Spinal cord (tissue), 9 donors: ENCODE measurements at regions not wholly inside any gene's neighbourhood (a gene's known extent, or its start where the extent isn't known, plus 50 kb on each side); places are given as distances from the start of the nearest gene placed in this dataset.
A peak's percentile ranks its signal among the peaks of the same experiment; 100 is the strongest.

ENCODE experiments used
- DNase-seq, 6 donors: peaks; one replicate each; pipeline versions ENCODE4 v3.0.0 to v3.0.0-alpha.2; 2013 to 2015; ENCODE audit warnings: low spot score in 6 of 6, low read depth in 4 of 6
- H3K27ac ChIP-seq: one replicate; pipeline ENCODE4 v1.5.1; 2013; ENCODE audit warnings: low read depth, low read length, control low read depth
- H3K27me3 ChIP-seq: one replicate; pipeline ENCODE4 v1.6.1; 2013; ENCODE audit warnings: low read length; ENCODE audit not compliant: control insufficient read depth, insufficient read depth
- H3K36me3 ChIP-seq: one replicate; pipeline ENCODE4 v1.6.1; 2013; ENCODE audit warnings: low read length; ENCODE audit not compliant: control insufficient read depth, insufficient read depth
- H3K4me1 ChIP-seq: one replicate; pipeline ENCODE4 v1.6.1; 2013; ENCODE audit warnings: low read length; ENCODE audit not compliant: control insufficient read depth, insufficient read depth
- H3K4me3 ChIP-seq: one replicate; pipeline ENCODE4 v1.5.1; 2013; ENCODE audit warnings: low read depth, low read length, control low read depth
- H3K9me3 ChIP-seq: one replicate; pipeline ENCODE4 v1.6.1; 2013; ENCODE audit warnings: low read length; ENCODE audit not compliant: control insufficient read depth, insufficient read depth
- WGBS: methylation state at CpG from one replicate; pipeline ENCODE4 v1.1.5; 2013; ENCODE audit warnings: missing lambda C conversion rate; ENCODE audit not compliant: insufficient coverage; 5-methylcytosine and 5-hydroxymethylcytosine counted together
- donor health status: healthy.

- WGBS, result 95% methylated on average over 5 of the region's 7 CpGs
- Histone ChIP-seq H3K4me3 (no peak overlapping the region), H3K27me3 (no peaks in the 10 kb centered on the region), H3K36me3 (no peaks in the 10 kb centered on the region), H3K27ac (no peak overlapping the region), H3K9me3 (no peaks in the 10 kb centered on the region), H3K4me1 (peaks cover 28% of the 10 kb centered on the region)
- DNase-seq, result no peak
Measured at GRCh38 chr15:70480196-70480856, 283.0 kb downstream of the UACA start.

GRCh38 chr15:70479785-70480184 is 283.6 kb downstream of the UACA start:
- Histone ChIP-seq H3K27ac (no peak overlapping the region), H3K4me1 (peaks cover 34% of the 10 kb centered on the region), H3K36me3 (no peaks in the 10 kb centered on the region), H3K9me3 (no peaks in the 10 kb centered on the region), H3K4me3 (no peak overlapping the region), H3K27me3 (no peaks in the 10 kb centered on the region)
- WGBS, result 73% methylated on average over 10 of the region's 12 CpGs
- no peak for DNase-seq

GRCh38 chr15:70479056-70479455 is 284.3 kb downstream of the UACA start:
- Histone ChIP-seq H3K9me3 (no peaks in the 10 kb centered on the region), H3K4me1 (peaks cover 41% of the 10 kb centered on the region), H3K36me3 (no peaks in the 10 kb centered on the region), H3K27ac (no peak overlapping the region), H3K4me3 (no peak overlapping the region), H3K27me3 (peaks cover 2% of the 10 kb centered on the region)
- WGBS, result 63% methylated on average over 5 of the region's 8 CpGs
- DNase-seq, result no peak

GRCh38 chr15:70478251-70478990 is 284.9 kb downstream of the UACA start:
- Histone ChIP-seq H3K4me3 (no peak overlapping the region), H3K27ac (no peak overlapping the region), H3K9me3 (no peaks in the 10 kb centered on the region), H3K27me3 (peaks cover 3% of the 10 kb centered on the region), H3K36me3 (no peaks in the 10 kb centered on the region), H3K4me1 (peaks cover 44% of the 10 kb centered on the region)
- WGBS, result 55% methylated on average over 14 of the region's 19 CpGs
- peak in 2 of 6 donors; percentile 33 to 57 for DNase-seq

- no peak for DNase-seq
- 79% methylated on average over 9 of the region's 9 CpGs for WGBS
- Histone ChIP-seq H3K27me3 (peaks cover 3% of the 10 kb centered on the region), H3K4me3 (no peak overlapping the region), H3K36me3 (no peaks in the 10 kb centered on the region), H3K27ac (no peak overlapping the region), H3K9me3 (no peaks in the 10 kb centered on the region), H3K4me1 (peaks cover 44% of the 10 kb centered on the region)
Measured at GRCh38 chr15:70477750-70478250, 285.6 kb downstream of the UACA start.

GRCh38 chr15:70476441-70476840 is 286.9 kb downstream of the UACA start:
- no peak overlapping the region for H3K27ac ChIP-seq
- no peak for DNase-seq
- H3K9me3 ChIP-seq, result peaks cover 1% of the 10 kb centered on the region
- peaks cover 44% of the 10 kb centered on the region for H3K4me1 ChIP-seq
- 98% methylated on average over 4 of the region's 5 CpGs for WGBS
- H3K4me3 ChIP-seq, result no peak overlapping the region
- peaks cover 3% of the 10 kb centered on the region for H3K27me3 ChIP-seq
- H3K36me3 ChIP-seq, result no peaks in the 10 kb centered on the region

GRCh38 chr15:70475921-70476320 is 287.4 kb downstream of the UACA start:
- Histone ChIP-seq H3K36me3 (no peaks in the 10 kb centered on the region), H3K4me1 (peaks cover 44% of the 10 kb centered on the region), H3K27me3 (peaks cover 3% of the 10 kb centered on the region), H3K27ac (no peak overlapping the region), H3K4me3 (no peak overlapping the region), H3K9me3 (peaks cover 1% of the 10 kb centered on the region)
- no peak for DNase-seq

GRCh38 chr15:70475407-70475781 is 288.0 kb downstream of the UACA start:
- DNase-seq, result no peak
- no peak overlapping the region for H3K27ac ChIP-seq
- WGBS, result 80% methylated on average over 5 of the region's 7 CpGs
- peaks cover 3% of the 10 kb centered on the region for H3K27me3 ChIP-seq
- H3K36me3 ChIP-seq, result no peaks in the 10 kb centered on the region
- H3K4me3 ChIP-seq, result no peak overlapping the region
- peaks cover 1% of the 10 kb centered on the region for H3K9me3 ChIP-seq
- peaks cover 44% of the 10 kb centered on the region for H3K4me1 ChIP-seq

- WGBS, result 44% methylated on average over 29 of the region's 36 CpGs
- peak overlapping the region; percentile 21 for H3K27ac ChIP-seq
- H3K4me1 ChIP-seq, result peaks cover 48% of the 10 kb centered on the region
- H3K36me3 ChIP-seq, result no peaks in the 10 kb centered on the region
- H3K27me3 ChIP-seq, result peaks cover 6% of the 10 kb centered on the region
- peak in 2 of 6 donors; percentile 59 to 94 for DNase-seq
- no peak overlapping the region for H3K4me3 ChIP-seq
- peaks cover 1% of the 10 kb centered on the region for H3K9me3 ChIP-seq
Measured at GRCh38 chr15:70474471-70475406, 288.6 kb downstream of the UACA start.
